HCT116 (cell line): ENCODE measurements at regions not wholly inside any gene's neighbourhood (a gene's known extent, or its start where the extent isn't known, plus 50 kb on each side); places are given as distances from the start of the nearest gene placed in this dataset.

Source experiments
- ATAC-seq: fragments of 200-7000 bp; cut with Tn5 transposase; 2 replicates; pipeline ENCODE4 v1.9.1; 2020; ENCODE audit warnings: mild to moderate bottlenecking, moderate library complexity
- BruUV-seq: library from RNA; stranded (reverse); fragments of 400-500 nt; replicated peaks from 2 replicates; lab custom pipeline; 2021; lab: Mats Ljungman, UMichigan
- CTCF ChIA-PET: fragments of 300-600 bp; sonication (Branson Sonifier 250); formaldehyde crosslinking; loops from one replicate; lab custom pipeline; 2021; ENCODE audit warnings: antibody characterized with exemption; lab: Charles Lee
- POLR2A ChIA-PET: fragments of 300-600, 350-600 bp; sonication (Branson Sonifier 250); formaldehyde crosslinking; loops from one replicate; lab custom pipeline; 2021; ENCODE audit warnings: antibody characterized with exemption; lab: Charles Lee
- RAD21 ChIA-PET, 2 experiments: fragments of 300-600 bp; sonication (Branson Sonifier 250); formaldehyde crosslinking; loops; one replicate each; lab custom pipeline; 2023; ENCODE audit warnings: low total read pairs in 2 of 2; ENCODE audit not compliant: uncharacterized antibody in 2 of 2, unreplicated experiment in 2 of 2, low non-redundant PET in 1 of 2; lab: Charles Lee
- DNase-seq: peaks from one replicate; pipeline ENCODE4 v3.0.0-alpha.2; 2010; ENCODE audit warnings: low read depth, low spot score
- H2AFZ ChIP-seq: fragments of 200-600 bp; shearing (Covaris generic), sonication (generic); 2 replicates; pipeline ENCODE4 v1.6.1; 2017; ENCODE audit warnings: low read depth, mixed run types, mixed read lengths, antibody characterized with exemption, low read length; ENCODE audit not compliant: poor library complexity, severe bottlenecking
- H3K27ac ChIP-seq: 2 replicates; pipeline ENCODE4 v1.5.1; 2012; ENCODE audit warnings: low read depth, low read length
- H3K27me3 ChIP-seq: fragments of 200-600 bp; sonication (generic); 2 replicates; pipeline ENCODE4 v1.6.1; 2016; ENCODE audit warnings: mixed run types, low read length, mixed read lengths; ENCODE audit not compliant: insufficient read depth
- H3K36me3 ChIP-seq, 2 experiments: fragments of 200-500 bp in 1 of 2; fragments of 200-600 bp in 1 of 2; sonication (Bioruptor generic) in 1 of 2; sonication (generic) in 1 of 2; 2 replicates each; pipeline versions ENCODE4 v1.5.1 to v1.6.1; 2014 to 2016; ENCODE audit warnings: low read length in 2 of 2, inconsistent platforms in 1 of 2, mixed read lengths in 1 of 2, mixed run types in 1 of 2; ENCODE audit not compliant: insufficient read depth in 2 of 2, control insufficient read depth in 1 of 2
- H3K4me1 ChIP-seq, 2 experiments: fragments of 200-600 bp in 1 of 2; sonication (generic) in 1 of 2; 2 replicates each; pipeline versions ENCODE4 v1.5.1 to v1.6.1; 2012 to 2017; ENCODE audit warnings: low read length in 2 of 2, inconsistent platforms in 1 of 2, mild to moderate bottlenecking in 1 of 2, mixed read lengths in 1 of 2, mixed run types in 1 of 2, moderate library complexity in 1 of 2; ENCODE audit not compliant: insufficient read depth in 2 of 2, control insufficient read depth in 1 of 2
- H3K4me2 ChIP-seq: fragments of 200-600 bp; sonication (generic); 2 replicates; pipeline ENCODE4 v1.6.1; 2017; ENCODE audit warnings: mixed run types, low read length, mixed read lengths
- H3K4me3 ChIP-seq, 2 experiments: fragments of 200-600 bp in 1 of 2; sonication (generic) in 1 of 2; replicated peaks in 1 of 2; 2 replicates each; pipeline ENCODE4 v1.5.1; 2011 to 2016; ENCODE audit warnings: low read length in 2 of 2, control low read depth in 1 of 2, low read depth in 1 of 2, mild to moderate bottlenecking in 1 of 2, mixed read lengths in 1 of 2, mixed run types in 1 of 2
- H3K79me2 ChIP-seq: fragments of 200-600 bp; sonication (generic); 2 replicates; pipeline ENCODE4 v1.6.1; 2017; ENCODE audit warnings: mild to moderate bottlenecking, mixed run types, low read length, moderate library complexity, mixed read lengths; ENCODE audit not compliant: insufficient read depth
- H3K9ac ChIP-seq: fragments of 200-600 bp; sonication (generic); 2 replicates; pipeline ENCODE4 v1.6.1; 2016; ENCODE audit warnings: low read length, mixed read lengths
- H3K9me2 ChIP-seq: fragments of 200-600 bp; sonication (generic), shearing (Covaris generic); 2 replicates; pipeline ENCODE4 v1.6.1; 2017; ENCODE audit warnings: mixed run types, mild to moderate bottlenecking, moderate library complexity; ENCODE audit not compliant: insufficient read depth
- H3K9me3 ChIP-seq, 2 experiments: fragments of 200-500 bp in 1 of 2; fragments of 200-600 bp in 1 of 2; sonication (Bioruptor generic) in 1 of 2; sonication (generic) in 1 of 2; 2 replicates each; pipeline ENCODE4 v1.6.1; 2014 to 2017; ENCODE audit warnings: low read length in 2 of 2, mixed read lengths in 2 of 2, inconsistent platforms in 1 of 2, low read depth in 1 of 2, mild to moderate bottlenecking in 1 of 2, mixed run types in 1 of 2, moderate library complexity in 1 of 2; ENCODE audit not compliant: control insufficient read depth in 1 of 2, insufficient read depth in 1 of 2
- H4K20me1 ChIP-seq: fragments of 200-600 bp; sonication (generic), shearing (Covaris generic); 2 replicates; pipeline ENCODE4 v1.6.1; 2017; ENCODE audit warnings: mixed run types, mild to moderate bottlenecking, moderate library complexity; ENCODE audit not compliant: insufficient read depth
- CEBPB ChIP-seq: IDR thresholded peaks from 2 replicates; pipeline ENCODE4 v1.6.1; 2012; ENCODE audit warnings: low read depth
- EZH2 ChIP-seq: fragments of 200-600 bp; sonication (generic); IDR thresholded peaks from 2 replicates; pipeline ENCODE4 v1.6.1; 2017; ENCODE audit warnings: antibody characterized with exemption, mixed run types
- JUND ChIP-seq: IDR thresholded peaks from 2 replicates; pipeline ENCODE4 v1.6.1; 2012
- POLR2A ChIP-seq: IDR thresholded peaks from 2 replicates; pipeline ENCODE4 v1.7.0; 2011; ENCODE audit warnings: borderline replicate concordance; ENCODE audit not compliant: insufficient read depth, insufficient read length; ENCODE audit errors: extremely low read depth
- POLR2AphosphoS5 ChIP-seq: IDR thresholded peaks from 2 replicates; pipeline ENCODE4 v1.6.1; 2011; ENCODE audit warnings: mild to moderate bottlenecking, low read depth, low read length, moderate library complexity
- RAD21 ChIP-seq: IDR thresholded peaks from 2 replicates; pipeline ENCODE4 v1.6.1; 2012; ENCODE audit warnings: low read depth, mild to moderate bottlenecking
- SIN3A ChIP-seq: IDR thresholded peaks from 2 replicates; pipeline ENCODE4 v1.6.1; 2012; ENCODE audit warnings: low read depth
- SP1 ChIP-seq: IDR thresholded peaks from 2 replicates; pipeline ENCODE4 v1.6.1; 2012; ENCODE audit warnings: low read depth
- ZFX ChIP-seq: fragments of 450-650 bp; IDR thresholded peaks from 2 replicates; pipeline ENCODE4 v1.6.1; 2017
- ZNF274 ChIP-seq: fragments of 200-500 bp; sonication (Bioruptor generic); IDR thresholded peaks from 2 replicates; pipeline ENCODE4 v1.6.1; 2014; ENCODE audit warnings: mild to moderate bottlenecking, low read depth, low read length, inconsistent platforms
- intact Hi-C: fragments of 100-400 bp; cut with micrococcal nuclease; formaldehyde crosslinking; loops from 2 replicates; pipeline ENCODE4 v1.10.0; 2022
- TF ChIP-seq, protein P1 (sequence below): IDR thresholded peaks from 2 replicates; pipeline ENCODE4 v1.6.1; 2011; ENCODE audit warnings: mild to moderate bottlenecking, low read length, moderate library complexity; ENCODE audit not compliant: insufficient replicate concordance; ENCODE audit errors: extremely low read depth
- TF ChIP-seq, protein P2 (sequence below): IDR thresholded peaks from 2 replicates; pipeline ENCODE4 v1.6.1; 2012
- TF ChIP-seq, protein P3 (sequence below), 3 experiments: fragments of 200-600 bp in 1 of 3; sonication (generic) in 1 of 3; IDR thresholded peaks in 2 of 3; conservative IDR thresholded peaks in 1 of 3; 2 replicates each; pipeline ENCODE4 v1.5.1; 2012 to 2017; ENCODE audit warnings: low read depth in 2 of 3, low read length in 2 of 3, antibody characterized with exemption in 1 of 3, borderline replicate concordance in 1 of 3, control low read depth in 1 of 3, mild to moderate bottlenecking in 1 of 3, mixed read lengths in 1 of 3, mixed run types in 1 of 3, moderate library complexity in 1 of 3; ENCODE audit not compliant: insufficient read depth in 1 of 3
- TF ChIP-seq, protein P4 (sequence below): IDR thresholded peaks from 2 replicates; pipeline ENCODE4 v1.6.1; 2012
- TF ChIP-seq, protein P5 (sequence below): IDR thresholded peaks from 2 replicates; pipeline ENCODE4 v1.6.1; 2012; ENCODE audit warnings: low read depth

DNA sequence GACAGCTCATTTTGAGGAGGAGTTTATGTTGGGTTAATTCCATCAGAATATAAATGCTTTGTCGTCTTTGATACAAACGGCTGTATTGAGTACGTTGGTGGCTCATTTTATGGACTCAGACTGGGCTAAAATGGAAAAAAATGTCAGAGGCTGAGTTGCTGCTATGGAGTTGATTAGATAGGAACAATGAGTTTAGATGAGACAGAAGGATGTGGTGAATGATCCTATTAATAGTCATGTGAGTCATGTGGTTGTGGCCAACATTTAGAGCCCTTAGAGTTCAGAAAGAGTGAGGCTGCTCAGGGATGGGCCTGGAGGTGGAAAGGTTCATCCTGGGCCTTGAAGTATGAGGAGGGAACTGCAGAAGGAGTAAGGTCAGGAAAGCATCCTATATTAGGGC is 434.2 kb downstream of the MEIS1 start:
- Histone ChIP-seq H3K36me3 (no peaks in the 10 kb centered on the region), H3K79me2 (no peaks in the 10 kb centered on the region), H3K4me1 (no peaks in the 10 kb centered on the region), H3K9ac (no peak overlapping the region), H3K9me3 (peaks cover 0 to 7% of the 10 kb centered on the region in 2 experiments; a peak in 1 of 4 replicates), H3K4me2 (no peak overlapping the region), H3K27me3 (no peaks in the 10 kb centered on the region), H3K9me2 (no peaks in the 10 kb centered on the region), H3K4me3 (no peak overlapping the region), H2AFZ (no peak overlapping the region), H3K27ac (no peak overlapping the region), H4K20me1 (no peaks in the 10 kb centered on the region)
- RAD21 ChIA-PET = no interaction called here
- DNase-seq (no peak), ATAC-seq (no peak)
- CTCF ChIA-PET = no interaction called here
- BruUV-seq = no TSS peak
- intact Hi-C loops = no loop called here
- TF ChIP-seq SIN3A (no peak), RAD21 (no peak), POLR2AphosphoS5 (no peak), CEBPB (no peak), EZH2 (no peak), ZNF274 (no peak), ZFX (no peak), SP1 (no peak), JUND (no peak), POLR2A (no peak)
- TF ChIP-seq, protein P1, sequence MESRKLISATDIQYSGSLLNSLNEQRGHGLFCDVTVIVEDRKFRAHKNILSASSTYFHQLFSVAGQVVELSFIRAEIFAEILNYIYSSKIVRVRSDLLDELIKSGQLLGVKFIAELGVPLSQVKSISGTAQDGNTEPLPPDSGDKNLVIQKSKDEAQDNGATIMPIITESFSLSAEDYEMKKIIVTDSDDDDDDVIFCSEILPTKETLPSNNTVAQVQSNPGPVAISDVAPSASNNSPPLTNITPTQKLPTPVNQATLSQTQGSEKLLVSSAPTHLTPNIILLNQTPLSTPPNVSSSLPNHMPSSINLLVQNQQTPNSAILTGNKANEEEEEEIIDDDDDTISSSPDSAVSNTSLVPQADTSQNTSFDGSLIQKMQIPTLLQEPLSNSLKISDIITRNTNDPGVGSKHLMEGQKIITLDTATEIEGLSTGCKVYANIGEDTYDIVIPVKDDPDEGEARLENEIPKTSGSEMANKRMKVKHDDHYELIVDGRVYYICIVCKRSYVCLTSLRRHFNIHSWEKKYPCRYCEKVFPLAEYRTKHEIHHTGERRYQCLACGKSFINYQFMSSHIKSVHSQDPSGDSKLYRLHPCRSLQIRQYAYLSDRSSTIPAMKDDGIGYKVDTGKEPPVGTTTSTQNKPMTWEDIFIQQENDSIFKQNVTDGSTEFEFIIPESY = no peak
- TF ChIP-seq, protein P2, sequence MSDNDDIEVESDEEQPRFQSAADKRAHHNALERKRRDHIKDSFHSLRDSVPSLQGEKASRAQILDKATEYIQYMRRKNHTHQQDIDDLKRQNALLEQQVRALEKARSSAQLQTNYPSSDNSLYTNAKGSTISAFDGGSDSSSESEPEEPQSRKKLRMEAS = no peak
- TF ChIP-seq, protein P3, sequence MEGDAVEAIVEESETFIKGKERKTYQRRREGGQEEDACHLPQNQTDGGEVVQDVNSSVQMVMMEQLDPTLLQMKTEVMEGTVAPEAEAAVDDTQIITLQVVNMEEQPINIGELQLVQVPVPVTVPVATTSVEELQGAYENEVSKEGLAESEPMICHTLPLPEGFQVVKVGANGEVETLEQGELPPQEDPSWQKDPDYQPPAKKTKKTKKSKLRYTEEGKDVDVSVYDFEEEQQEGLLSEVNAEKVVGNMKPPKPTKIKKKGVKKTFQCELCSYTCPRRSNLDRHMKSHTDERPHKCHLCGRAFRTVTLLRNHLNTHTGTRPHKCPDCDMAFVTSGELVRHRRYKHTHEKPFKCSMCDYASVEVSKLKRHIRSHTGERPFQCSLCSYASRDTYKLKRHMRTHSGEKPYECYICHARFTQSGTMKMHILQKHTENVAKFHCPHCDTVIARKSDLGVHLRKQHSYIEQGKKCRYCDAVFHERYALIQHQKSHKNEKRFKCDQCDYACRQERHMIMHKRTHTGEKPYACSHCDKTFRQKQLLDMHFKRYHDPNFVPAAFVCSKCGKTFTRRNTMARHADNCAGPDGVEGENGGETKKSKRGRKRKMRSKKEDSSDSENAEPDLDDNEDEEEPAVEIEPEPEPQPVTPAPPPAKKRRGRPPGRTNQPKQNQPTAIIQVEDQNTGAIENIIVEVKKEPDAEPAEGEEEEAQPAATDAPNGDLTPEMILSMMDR (IDR thresholded peaks at IDR 0.05 in 2 of 3, conservative IDR thresholded peaks at IDR 0.05 in 1 of 3; ENCODE audit: borderline replicate concordance in 1 of 3, insufficient read depth in 1 of 3, low read depth in 2 of 3, low read length in 2 of 3) = no peak
- TF ChIP-seq, protein P4, sequence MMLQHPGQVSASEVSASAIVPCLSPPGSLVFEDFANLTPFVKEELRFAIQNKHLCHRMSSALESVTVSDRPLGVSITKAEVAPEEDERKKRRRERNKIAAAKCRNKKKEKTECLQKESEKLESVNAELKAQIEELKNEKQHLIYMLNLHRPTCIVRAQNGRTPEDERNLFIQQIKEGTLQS = no peak
- TF ChIP-seq, protein P5, sequence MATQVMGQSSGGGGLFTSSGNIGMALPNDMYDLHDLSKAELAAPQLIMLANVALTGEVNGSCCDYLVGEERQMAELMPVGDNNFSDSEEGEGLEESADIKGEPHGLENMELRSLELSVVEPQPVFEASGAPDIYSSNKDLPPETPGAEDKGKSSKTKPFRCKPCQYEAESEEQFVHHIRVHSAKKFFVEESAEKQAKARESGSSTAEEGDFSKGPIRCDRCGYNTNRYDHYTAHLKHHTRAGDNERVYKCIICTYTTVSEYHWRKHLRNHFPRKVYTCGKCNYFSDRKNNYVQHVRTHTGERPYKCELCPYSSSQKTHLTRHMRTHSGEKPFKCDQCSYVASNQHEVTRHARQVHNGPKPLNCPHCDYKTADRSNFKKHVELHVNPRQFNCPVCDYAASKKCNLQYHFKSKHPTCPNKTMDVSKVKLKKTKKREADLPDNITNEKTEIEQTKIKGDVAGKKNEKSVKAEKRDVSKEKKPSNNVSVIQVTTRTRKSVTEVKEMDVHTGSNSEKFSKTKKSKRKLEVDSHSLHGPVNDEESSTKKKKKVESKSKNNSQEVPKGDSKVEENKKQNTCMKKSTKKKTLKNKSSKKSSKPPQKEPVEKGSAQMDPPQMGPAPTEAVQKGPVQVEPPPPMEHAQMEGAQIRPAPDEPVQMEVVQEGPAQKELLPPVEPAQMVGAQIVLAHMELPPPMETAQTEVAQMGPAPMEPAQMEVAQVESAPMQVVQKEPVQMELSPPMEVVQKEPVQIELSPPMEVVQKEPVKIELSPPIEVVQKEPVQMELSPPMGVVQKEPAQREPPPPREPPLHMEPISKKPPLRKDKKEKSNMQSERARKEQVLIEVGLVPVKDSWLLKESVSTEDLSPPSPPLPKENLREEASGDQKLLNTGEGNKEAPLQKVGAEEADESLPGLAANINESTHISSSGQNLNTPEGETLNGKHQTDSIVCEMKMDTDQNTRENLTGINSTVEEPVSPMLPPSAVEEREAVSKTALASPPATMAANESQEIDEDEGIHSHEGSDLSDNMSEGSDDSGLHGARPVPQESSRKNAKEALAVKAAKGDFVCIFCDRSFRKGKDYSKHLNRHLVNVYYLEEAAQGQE = no peak
- POLR2A ChIA-PET = no interaction called here
